CD14-positive monocyte (primary cell): ENCODE measurements at regions not wholly inside any gene's neighbourhood (a gene's known extent, or its start where the extent isn't known, plus 50 kb on each side); places are given as distances from the start of the nearest gene placed in this dataset.

ENCODE experiments used
- DNase-seq, 3 donors: peaks; one replicate each; pipeline ENCODE4 v3.0.0-alpha.2; 2011 to 2022
- H2AFZ ChIP-seq: 2 replicates; pipeline ENCODE4 v1.6.0; 2012; ENCODE audit warnings: mild to moderate bottlenecking, low read depth, low read length, inconsistent platforms; ENCODE audit not compliant: insufficient read depth, poor library complexity, severe bottlenecking
- H3K27ac ChIP-seq, 2 donors: 1 replicate in 1 of 2; 2 replicates in 1 of 2; pipeline ENCODE4 v1.5.1; 2012 to 2013; ENCODE audit warnings: low read length in 2 of 2, control low read depth in 1 of 2, inconsistent platforms in 1 of 2, low read depth in 1 of 2, mild to moderate bottlenecking in 1 of 2
- H3K27me3 ChIP-seq, 2 donors: one replicate each; pipeline versions ENCODE4 v1.6.0 to v1.6.1; 2011 to 2013; ENCODE audit warnings: low read length in 2 of 2; ENCODE audit not compliant: control insufficient read depth in 2 of 2, insufficient read depth in 2 of 2
- H3K36me3 ChIP-seq, 2 donors: replicated peaks in 1 of 2; 1 replicate in 1 of 2; 2 replicates in 1 of 2; pipeline versions ENCODE4 v1.5.1 to v1.6.1; 2012 to 2013; ENCODE audit warnings: low read length in 2 of 2, control low read depth in 1 of 2, inconsistent platforms in 1 of 2, mild to moderate bottlenecking in 1 of 2; ENCODE audit not compliant: insufficient read depth in 2 of 2, control insufficient read depth in 1 of 2
- H3K4me1 ChIP-seq, 2 donors: 1 replicate in 1 of 2; 2 replicates in 1 of 2; pipeline versions ENCODE4 v1.5.1 to v1.6.1; 2012 to 2013; ENCODE audit warnings: low read length in 2 of 2, control low read depth in 1 of 2, inconsistent platforms in 1 of 2, mild to moderate bottlenecking in 1 of 2, moderate library complexity in 1 of 2; ENCODE audit not compliant: insufficient read depth in 2 of 2, control insufficient read depth in 1 of 2
- H3K4me2 ChIP-seq: replicated peaks from 2 replicates; pipeline ENCODE3; 2012; ENCODE audit warnings: low read length, moderate library complexity, mild to moderate bottlenecking; ENCODE audit not compliant: poor library complexity, severe bottlenecking; ENCODE audit errors: extremely low read depth
- H3K4me3 ChIP-seq, 3 experiments: fragments of 200-600 bp in 1 of 3; sonication (generic) in 1 of 3; replicated peaks in 1 of 3; 1 replicate in 2 of 3; 2 replicates in 1 of 3; pipeline ENCODE4 v1.5.1; 2011 to 2013; ENCODE audit warnings: low read length in 3 of 3, mild to moderate bottlenecking in 3 of 3, control low read depth in 2 of 3, low read depth in 2 of 3, inconsistent platforms in 1 of 3, moderate library complexity in 1 of 3
- H3K79me2 ChIP-seq: 2 replicates; pipeline ENCODE4 v1.6.0; 2012; ENCODE audit warnings: mild to moderate bottlenecking, control low read depth, inconsistent platforms, low read length, moderate library complexity; ENCODE audit not compliant: insufficient read depth
- H3K9ac ChIP-seq: 2 replicates; pipeline ENCODE4 v1.6.0; 2017; ENCODE audit warnings: low read length, mild to moderate bottlenecking; ENCODE audit not compliant: insufficient read depth, poor library complexity, severe bottlenecking
- H3K9me3 ChIP-seq, 2 donors: replicated peaks in 1 of 2; 1 replicate in 1 of 2; 2 replicates in 1 of 2; pipeline versions ENCODE4 v1.5.1 to v1.6.1; 2012 to 2013; ENCODE audit warnings: low read length in 2 of 2, control low read depth in 1 of 2; ENCODE audit not compliant: control insufficient read depth in 1 of 2, insufficient read depth in 1 of 2
- H4K20me1 ChIP-seq: 2 replicates; pipeline ENCODE4 v1.6.0; 2012; ENCODE audit warnings: mild to moderate bottlenecking, low read length, control low read depth, moderate library complexity; ENCODE audit not compliant: insufficient read depth
- H3K27ac Mint-ChIP-seq, 7 donors: one replicate each; pipeline ENCODE4 v1.8.0; 2020; ENCODE audit warnings: mild to moderate bottlenecking in 7 of 7, mixed read lengths in 7 of 7, moderate library complexity in 6 of 7, inconsistent platforms in 2 of 7
- H3K27me3 Mint-ChIP-seq, 3 donors: one replicate each; pipeline ENCODE4 v1.8.0; 2021 to 2022; ENCODE audit warnings: low read depth in 3 of 3, mild to moderate bottlenecking in 3 of 3, mixed read lengths in 3 of 3, moderate library complexity in 3 of 3, inconsistent platforms in 1 of 3
- H3K36me3 Mint-ChIP-seq, 2 donors: one replicate each; pipeline ENCODE4 v1.8.0; 2020; ENCODE audit warnings: mixed read lengths in 2 of 2, inconsistent platforms in 1 of 2, mild to moderate bottlenecking in 1 of 2
- H3K4me1 Mint-ChIP-seq: one replicate; pipeline ENCODE4 v1.8.0; 2020; ENCODE audit warnings: mild to moderate bottlenecking, mixed read lengths
- H3K4me3 Mint-ChIP-seq, 2 donors: one replicate each; pipeline ENCODE4 v1.8.0; 2020; ENCODE audit warnings: mild to moderate bottlenecking in 2 of 2, mixed read lengths in 2 of 2, moderate library complexity in 1 of 2
- H3K9me3 Mint-ChIP-seq, 7 donors: one replicate each; pipeline ENCODE4 v1.8.0; 2020 to 2022; ENCODE audit warnings: mixed read lengths in 7 of 7, mild to moderate bottlenecking in 6 of 7, moderate library complexity in 6 of 7, inconsistent platforms in 2 of 7
- WGBS: methylation state at CpG from one replicate; pipeline ENCODE4 v1.1.5; 2013; ENCODE audit warnings: missing lambda C conversion rate; ENCODE audit not compliant: insufficient coverage; 5-methylcytosine and 5-hydroxymethylcytosine counted together
- intact Hi-C, 2 donors: fragments of 100-400 bp; cut with micrococcal nuclease; formaldehyde crosslinking; loops; one replicate each; pipeline versions ENCODE4 v1.15.0 to v1.15.1; 2023
- TF ChIP-seq, protein P1 (sequence below): fragments of 200-600 bp; IDR thresholded peaks from one replicate; pipeline ENCODE4 v1.8.0; 2022; ENCODE audit warnings: antibody characterized with exemption, mild to moderate bottlenecking

DNA sequence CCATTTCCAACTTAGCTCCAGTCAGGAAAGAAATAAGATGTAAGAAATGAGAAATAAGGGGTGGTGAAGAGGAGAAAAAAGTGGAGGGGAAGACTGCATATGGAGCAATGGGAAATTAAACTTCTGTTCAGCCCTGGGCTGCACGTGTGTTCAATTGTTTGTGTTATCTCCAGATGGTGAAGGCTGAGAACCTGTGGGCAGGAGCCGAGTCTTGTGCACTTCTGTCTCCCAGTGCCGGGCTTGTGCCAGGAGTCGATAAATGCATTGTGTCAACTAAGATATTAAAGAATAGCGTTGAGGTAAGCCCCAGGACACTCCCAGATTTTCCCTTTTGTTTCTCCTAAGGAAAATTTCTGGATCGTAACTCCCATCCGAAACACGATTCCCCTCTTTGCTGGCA, 98.2 kb downstream of the PRLHR start:
- Histone ChIP-seq H2AFZ (no peak overlapping the region), H3K36me3 (no peaks in the 10 kb centered on the region), H3K4me2 (no peak overlapping the region), H3K4me1 (peaks cover 14 to 15% of the 10 kb centered on the region in 2 donors), H3K9me3 (no peaks in the 10 kb centered on the region), H3K27me3 (peaks cover 0 to 3% of the 10 kb centered on the region in 2 donors), H4K20me1 (no peaks in the 10 kb centered on the region), H3K27ac (no peak overlapping the region), H3K4me3 (no peak overlapping the region), H3K79me2 (no peaks in the 10 kb centered on the region), H3K9ac (no peak overlapping the region)
- no peak overlapping the region for H3K27ac Mint-ChIP-seq
- H3K4me3 Mint-ChIP-seq = no peak overlapping the region
- no peaks in the 10 kb centered on the region for H3K9me3 Mint-ChIP-seq
- DNase-seq = no peak
- TF ChIP-seq, protein P1, sequence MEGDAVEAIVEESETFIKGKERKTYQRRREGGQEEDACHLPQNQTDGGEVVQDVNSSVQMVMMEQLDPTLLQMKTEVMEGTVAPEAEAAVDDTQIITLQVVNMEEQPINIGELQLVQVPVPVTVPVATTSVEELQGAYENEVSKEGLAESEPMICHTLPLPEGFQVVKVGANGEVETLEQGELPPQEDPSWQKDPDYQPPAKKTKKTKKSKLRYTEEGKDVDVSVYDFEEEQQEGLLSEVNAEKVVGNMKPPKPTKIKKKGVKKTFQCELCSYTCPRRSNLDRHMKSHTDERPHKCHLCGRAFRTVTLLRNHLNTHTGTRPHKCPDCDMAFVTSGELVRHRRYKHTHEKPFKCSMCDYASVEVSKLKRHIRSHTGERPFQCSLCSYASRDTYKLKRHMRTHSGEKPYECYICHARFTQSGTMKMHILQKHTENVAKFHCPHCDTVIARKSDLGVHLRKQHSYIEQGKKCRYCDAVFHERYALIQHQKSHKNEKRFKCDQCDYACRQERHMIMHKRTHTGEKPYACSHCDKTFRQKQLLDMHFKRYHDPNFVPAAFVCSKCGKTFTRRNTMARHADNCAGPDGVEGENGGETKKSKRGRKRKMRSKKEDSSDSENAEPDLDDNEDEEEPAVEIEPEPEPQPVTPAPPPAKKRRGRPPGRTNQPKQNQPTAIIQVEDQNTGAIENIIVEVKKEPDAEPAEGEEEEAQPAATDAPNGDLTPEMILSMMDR = no peak
- no peaks in the 10 kb centered on the region for H3K36me3 Mint-ChIP-seq
- peaks cover 9 to 17% (median 16%) of the 10 kb centered on the region in 3 donors for H3K27me3 Mint-ChIP-seq
- peaks cover 14% of the 10 kb centered on the region for H3K4me1 Mint-ChIP-seq
- intact Hi-C loops = no loop called here
- WGBS = 83% methylated on average over 4 of the region's 8 CpGs

GRCh38 chr10:118496525-118496924, 98.9 kb downstream of the PRLHR start:
- peaks cover 7% of the 10 kb centered on the region for H3K4me1 Mint-ChIP-seq
- Histone ChIP-seq H4K20me1 (no peaks in the 10 kb centered on the region), H3K4me3 (no peak overlapping the region), H3K27ac (no peak overlapping the region), H3K4me2 (no peak overlapping the region), H2AFZ (no peak overlapping the region), H3K9me3 (peaks cover 0 to 2% of the 10 kb centered on the region in 2 donors), H3K4me1 (peaks cover 8% of the 10 kb centered on the region in 2 donors), H3K27me3 (peaks cover 0 to 3% of the 10 kb centered on the region in 2 donors), H3K79me2 (no peaks in the 10 kb centered on the region), H3K9ac (no peak overlapping the region), H3K36me3 (no peaks in the 10 kb centered on the region)
- peaks cover 9 to 17% (median 16%) of the 10 kb centered on the region in 3 donors for H3K27me3 Mint-ChIP-seq
- intact Hi-C loops = no loop called here
- no peaks in the 10 kb centered on the region for H3K9me3 Mint-ChIP-seq
- DNase-seq = no peak
- H3K36me3 Mint-ChIP-seq = no peaks in the 10 kb centered on the region
- TF ChIP-seq, protein P1 = no peak
- no peak overlapping the region for H3K27ac Mint-ChIP-seq
- 100% methylated on average over 1 of the region's 3 CpGs for WGBS
- H3K4me3 Mint-ChIP-seq = no peak overlapping the region
